TTC549 (cell line): ENCODE measurements at regions not wholly inside any gene's neighbourhood (a gene's known extent, or its start where the extent isn't known, plus 50 kb on each side); places are given as distances from the start of the nearest gene placed in this dataset.
A peak's percentile ranks its signal among the peaks of the same experiment; 100 is the strongest.

ENCODE experiments used
- FAIRE-seq: peaks from 2 replicates; lab custom pipeline; 2012; peaks lifted over from hg19 to GRCh38; lab: Jason Lieb, UNC

- FAIRE-seq: no peak
Observed at GRCh38 chr18:2316751-2317696, 254.3 kb downstream of the METTL4 start.

- FAIRE-seq: no peak
Observed at GRCh38 chr18:2324459-2324858, 246.8 kb downstream of the METTL4 start.

- no peak for FAIRE-seq
Observed at GRCh38 chr18:2325308-2325849, 245.9 kb downstream of the METTL4 start.

GRCh38 chr18:2325933-2326332, 245.4 kb downstream of the METTL4 start:
- FAIRE-seq: no peak

GRCh38 chr18:2326999-2327398, 244.3 kb downstream of the METTL4 start:
- no peak for FAIRE-seq

- no peak for FAIRE-seq
Observed at GRCh38 chr18:2330764-2331163, 240.5 kb downstream of the METTL4 start.

- FAIRE-seq: no peak
Observed at GRCh38 chr18:2331491-2331890, 239.8 kb downstream of the METTL4 start.

- no peak for FAIRE-seq
Observed at GRCh38 chr18:2336690-2337392, 234.5 kb downstream of the METTL4 start.

- FAIRE-seq: peak; percentile 64
Observed at GRCh38 chr18:2337552-2338141, 233.7 kb downstream of the METTL4 start.

GRCh38 chr18:2338601-2339000, 232.7 kb downstream of the METTL4 start:
- no peak for FAIRE-seq

- FAIRE-seq: no peak
Observed at GRCh38 chr18:2340335-2340734, 231.0 kb downstream of the METTL4 start.

GRCh38 chr18:2348003-2348402, 223.3 kb downstream of the METTL4 start:
- FAIRE-seq: no peak

GRCh38 chr18:2351126-2351850, 220.0 kb downstream of the METTL4 start:
- FAIRE-seq: no peak

GRCh38 chr18:2354292-2354691, 217.0 kb downstream of the METTL4 start:
- no peak for FAIRE-seq

- no peak for FAIRE-seq
Observed at GRCh38 chr18:2356906-2357305, 214.4 kb downstream of the METTL4 start.

GRCh38 chr18:2360861-2361260, 210.4 kb downstream of the METTL4 start:
- FAIRE-seq: no peak

- no peak for FAIRE-seq
Observed at GRCh38 chr18:2368102-2368501, 203.2 kb downstream of the METTL4 start.

GRCh38 chr18:2376707-2377106, 194.6 kb downstream of the METTL4 start:
- no peak for FAIRE-seq

GRCh38 chr18:2380101-2380500, 191.2 kb downstream of the METTL4 start:
- FAIRE-seq: no peak

GRCh38 chr18:2381539-2381938, 189.8 kb downstream of the METTL4 start:
- no peak for FAIRE-seq

GRCh38 chr18:2387588-2387987, 183.7 kb downstream of the METTL4 start:
- no peak for FAIRE-seq

GRCh38 chr18:2390158-2390557, 181.1 kb downstream of the METTL4 start:
- no peak for FAIRE-seq
